ENCODE measurements at regions not wholly inside any gene's neighbourhood (a gene's known extent, or its start where the extent isn't known, plus 50 kb on each side); places are given as distances from the start of the nearest gene placed in this dataset.
"Not testable (repeated sequence)": the region's sequence is repeated elsewhere in the genome, so short reads cannot be mapped to it uniquely, and the experiment has no call there.

DNA sequence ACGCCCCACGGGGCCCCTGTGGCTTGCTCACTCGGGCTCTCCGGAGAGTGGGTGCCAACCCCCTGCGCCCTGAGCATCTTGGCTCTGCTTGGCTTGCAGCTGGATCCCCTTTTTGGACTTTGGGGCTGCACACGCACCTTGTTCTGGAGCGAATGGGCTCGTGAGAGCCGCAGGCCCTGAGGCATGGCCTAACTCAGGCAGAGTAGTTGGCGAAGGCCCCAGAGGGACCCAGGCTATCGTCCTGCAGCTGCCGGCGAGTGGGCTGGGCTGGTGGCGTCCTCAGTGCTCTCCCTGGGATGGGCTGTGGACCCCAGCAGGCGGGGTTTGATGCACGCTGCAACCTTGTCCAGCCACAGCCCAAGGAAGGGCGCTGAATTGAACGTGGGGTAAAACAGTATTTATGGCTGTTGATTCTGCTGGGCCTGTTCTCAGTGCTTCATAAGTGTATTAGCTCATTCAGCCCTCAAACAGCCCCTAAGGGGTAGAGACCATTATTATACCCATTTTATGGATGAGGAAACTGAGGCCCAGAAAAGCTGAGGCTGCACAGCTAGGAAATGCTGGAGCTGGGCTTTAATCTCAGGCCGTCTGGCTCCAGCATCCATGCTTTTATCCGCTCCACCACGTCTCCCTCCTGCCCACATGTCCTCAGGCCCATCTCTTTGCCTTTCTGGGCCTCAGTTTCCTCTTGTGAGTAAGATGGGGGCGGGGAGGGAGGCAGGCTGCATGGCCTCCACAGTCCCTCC lies 171.2 kb upstream of the CIBAR2 start:
- no peak for DNase-seq

DNA sequence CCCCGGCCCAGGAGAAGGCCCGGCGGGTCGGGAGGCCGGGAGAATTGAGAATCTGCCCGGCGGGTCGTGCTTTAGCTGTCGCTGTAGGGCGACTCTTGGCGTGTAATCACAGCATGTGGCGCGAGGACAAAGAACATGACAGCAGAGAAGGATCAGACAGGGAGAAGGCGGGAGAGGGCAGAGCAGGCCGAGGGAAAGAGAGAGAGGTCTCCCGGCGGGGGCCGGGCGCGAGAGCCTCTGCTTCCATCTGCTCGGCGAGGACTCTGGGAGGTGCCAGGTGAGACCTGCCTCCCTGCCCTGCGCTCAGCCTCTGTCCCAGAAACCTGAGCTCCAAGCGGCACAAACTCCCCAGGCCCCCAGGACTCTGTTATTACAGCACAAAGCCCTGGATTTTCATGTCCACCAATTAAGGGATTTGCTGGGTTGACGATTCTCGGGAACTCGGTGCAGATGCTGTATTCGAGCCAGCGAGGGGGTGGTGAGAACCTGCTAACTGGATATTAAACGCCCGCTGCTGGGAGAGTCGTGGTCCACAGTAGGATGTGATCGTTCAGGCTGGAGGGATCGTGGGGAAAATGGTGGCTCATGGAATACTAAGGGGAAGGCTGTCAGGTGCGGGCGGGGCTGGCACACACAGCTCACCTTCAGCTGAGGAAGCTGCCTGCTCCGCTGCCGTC lies 172.0 kb upstream of the CIBAR2 start:
- DNase-seq, result no peak

DNA sequence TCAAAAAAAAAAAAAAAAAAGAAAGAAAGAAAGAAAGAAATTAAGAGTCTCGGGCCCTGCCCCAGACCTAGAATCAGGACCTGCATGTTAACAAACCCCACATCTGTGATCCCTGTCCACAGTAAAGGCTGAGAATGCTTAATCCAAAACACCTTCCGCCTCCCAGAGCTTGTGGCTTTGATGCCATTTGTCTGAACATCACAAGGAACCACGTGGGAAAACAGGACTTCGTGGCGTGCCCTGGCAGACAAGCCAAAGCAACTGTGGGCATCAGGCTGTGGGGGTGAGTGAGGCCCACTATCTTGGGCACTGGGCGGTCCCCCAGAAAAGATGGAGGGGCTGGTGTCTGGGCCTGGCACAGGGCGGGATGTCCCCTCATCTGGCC lies 173.4 kb upstream of the CIBAR2 start:
- no peak for DNase-seq

DNA sequence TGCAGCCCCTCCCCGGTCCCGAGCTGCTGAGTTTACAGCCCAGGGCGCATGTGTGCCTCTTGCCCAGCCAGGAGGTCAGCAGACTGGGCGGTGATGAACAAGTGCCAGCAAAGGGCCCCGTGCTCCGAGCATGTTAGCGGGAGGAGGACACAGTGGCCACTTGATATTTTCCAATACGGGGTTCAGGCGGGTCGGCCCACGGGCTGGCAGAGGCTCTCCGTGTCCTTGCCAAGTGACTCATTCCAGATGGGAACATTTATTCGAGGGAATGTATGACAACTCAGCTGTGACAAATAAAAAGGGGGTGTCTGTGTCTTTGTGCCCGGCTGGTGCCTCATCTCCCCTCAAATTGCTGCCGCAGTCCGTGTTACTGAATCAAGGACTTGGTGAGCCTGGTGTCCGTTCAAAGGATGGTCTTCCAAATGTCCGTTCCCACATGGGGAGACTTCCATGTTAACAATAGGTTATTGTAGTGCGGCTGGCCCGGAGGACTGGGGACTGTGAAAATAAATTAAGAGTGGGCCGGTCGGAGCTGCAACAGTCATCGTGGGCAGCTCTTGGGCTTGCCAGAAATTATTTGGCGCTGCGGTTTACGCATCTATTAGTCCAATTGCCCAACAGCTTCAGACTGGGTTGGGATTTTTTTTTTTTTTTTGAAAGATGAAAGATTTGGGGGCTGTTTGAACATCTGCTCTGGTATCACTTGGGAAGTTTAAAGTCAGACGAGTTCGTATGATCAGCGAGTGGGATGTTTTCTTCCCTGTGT lies 174.0 kb upstream of the CIBAR2 start:
- DNase-seq, result no peak

DNA sequence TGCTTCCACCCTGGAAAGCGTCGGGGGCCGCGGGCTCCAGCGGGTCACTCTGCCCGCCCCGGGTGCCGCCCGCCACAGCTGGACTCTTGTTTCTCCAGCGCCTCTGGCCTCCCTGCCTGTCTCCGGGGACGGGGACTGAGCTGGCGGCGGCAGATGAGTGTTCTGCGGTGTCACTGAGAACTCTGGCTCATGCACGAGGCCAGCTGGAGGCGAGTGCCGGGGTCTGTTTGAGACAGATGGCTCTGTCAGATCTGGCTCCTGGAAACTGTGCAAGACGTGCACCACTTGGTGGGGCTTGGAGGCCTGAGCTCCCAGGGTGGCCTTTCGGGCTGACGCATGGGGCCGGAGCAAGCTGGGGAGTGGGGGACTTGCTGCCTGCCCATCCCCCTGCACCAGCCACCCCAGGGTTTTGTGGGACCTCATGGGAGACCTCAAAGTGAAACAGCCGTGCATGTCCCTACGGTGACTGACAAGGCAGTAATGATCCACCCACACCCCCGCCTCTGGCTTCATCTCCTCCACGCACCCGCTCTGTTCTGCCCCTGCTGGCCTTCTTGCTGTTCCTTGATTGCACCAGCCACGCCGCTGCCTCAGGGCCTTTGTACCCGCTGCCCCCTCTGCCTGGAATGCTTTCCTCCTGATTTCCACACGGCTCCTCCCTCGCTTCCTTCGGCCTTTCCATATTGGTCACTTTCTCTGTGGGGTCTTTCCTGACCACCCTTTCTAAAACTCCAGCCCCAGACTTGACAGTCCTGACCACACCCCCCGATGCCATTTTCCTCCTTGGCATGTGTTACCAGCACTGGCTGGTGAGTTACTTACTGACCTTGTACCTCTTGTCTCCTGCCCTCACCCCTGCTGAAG lies 174.9 kb upstream of the CIBAR2 start:
- no peak for DNase-seq

DNA sequence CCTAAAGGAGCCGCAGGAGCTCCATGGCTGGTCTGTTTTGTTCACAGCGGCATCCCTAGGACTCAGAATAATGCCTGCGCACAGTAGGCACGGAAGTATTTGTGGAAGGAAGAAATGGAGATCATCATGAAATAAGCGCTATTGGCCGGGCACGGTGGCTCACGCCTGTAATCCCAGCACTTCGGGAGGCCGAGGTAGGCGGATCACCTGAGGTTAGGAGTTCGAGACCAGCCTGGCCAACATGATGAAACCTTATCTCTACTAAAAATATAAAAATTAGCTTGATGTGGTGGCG lies 175.5 kb upstream of the CIBAR2 start:
- not testable (repeated sequence) for DNase-seq

DNA sequence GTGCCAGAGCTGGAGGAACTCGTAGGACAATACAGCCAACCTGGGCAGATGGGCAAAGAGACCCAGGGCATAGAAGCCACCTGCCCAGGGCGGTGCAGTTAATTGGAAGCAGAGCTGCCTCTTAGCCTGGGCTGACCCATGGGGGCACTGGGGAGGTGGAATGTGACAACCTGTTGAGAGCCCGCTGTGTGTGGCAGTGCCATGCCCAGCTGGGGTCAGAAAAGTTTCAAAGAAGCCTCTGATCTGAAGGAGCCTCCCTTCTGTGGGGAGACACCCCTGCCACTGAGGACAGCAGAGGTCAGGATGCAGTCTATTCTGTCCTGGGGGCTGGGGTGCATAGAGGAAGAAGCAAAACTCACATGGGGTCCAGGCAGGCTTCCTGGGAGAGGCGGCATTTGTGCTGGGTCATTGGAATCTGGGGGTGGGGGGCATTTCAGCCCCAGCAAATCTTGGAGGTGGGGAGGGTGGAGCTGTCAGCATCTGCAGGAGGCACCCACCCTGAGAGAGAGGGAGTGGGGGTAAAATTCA lies 176.1 kb upstream of the CIBAR2 start:
- DNase-seq, result no peak

DNA sequence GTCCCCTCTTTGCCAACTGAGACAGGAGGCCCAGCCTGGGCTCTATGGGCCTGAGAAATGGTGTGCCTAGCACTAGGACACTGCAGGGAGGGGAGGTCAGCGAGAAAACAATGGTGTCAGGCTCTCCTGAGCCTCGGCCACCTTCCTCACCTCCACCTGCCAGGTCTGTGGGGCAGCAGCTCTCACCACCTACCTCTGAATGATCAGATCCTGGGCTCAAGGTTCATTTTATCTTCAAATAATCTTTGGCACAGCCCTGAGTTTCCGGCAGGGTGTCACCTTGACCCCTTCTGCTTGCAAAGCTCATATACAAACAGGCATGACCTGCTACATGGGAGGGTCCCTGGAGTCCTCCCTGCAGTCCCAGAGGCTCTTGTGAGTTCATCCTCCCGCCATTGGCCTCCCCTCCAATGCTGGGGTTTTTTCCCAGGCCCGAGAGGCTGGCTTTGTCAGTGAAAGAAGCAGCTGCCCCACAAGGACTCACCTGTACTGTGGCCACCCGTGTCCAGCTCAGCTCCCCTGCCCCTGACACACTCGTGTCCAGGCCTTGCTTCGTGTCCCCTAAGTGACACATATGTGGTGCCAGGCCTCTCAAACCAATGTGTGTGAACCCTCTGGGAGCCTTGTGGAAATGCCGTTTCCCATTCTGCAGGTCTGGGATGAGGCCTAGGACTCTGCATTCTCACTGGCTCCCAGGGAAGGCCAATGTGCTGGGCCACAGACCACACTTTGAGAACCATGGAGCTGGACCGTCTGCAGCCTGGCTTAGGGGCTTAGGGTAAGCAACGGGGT lies 176.8 kb upstream of the CIBAR2 start:
- DNase-seq, result no peak

DNA sequence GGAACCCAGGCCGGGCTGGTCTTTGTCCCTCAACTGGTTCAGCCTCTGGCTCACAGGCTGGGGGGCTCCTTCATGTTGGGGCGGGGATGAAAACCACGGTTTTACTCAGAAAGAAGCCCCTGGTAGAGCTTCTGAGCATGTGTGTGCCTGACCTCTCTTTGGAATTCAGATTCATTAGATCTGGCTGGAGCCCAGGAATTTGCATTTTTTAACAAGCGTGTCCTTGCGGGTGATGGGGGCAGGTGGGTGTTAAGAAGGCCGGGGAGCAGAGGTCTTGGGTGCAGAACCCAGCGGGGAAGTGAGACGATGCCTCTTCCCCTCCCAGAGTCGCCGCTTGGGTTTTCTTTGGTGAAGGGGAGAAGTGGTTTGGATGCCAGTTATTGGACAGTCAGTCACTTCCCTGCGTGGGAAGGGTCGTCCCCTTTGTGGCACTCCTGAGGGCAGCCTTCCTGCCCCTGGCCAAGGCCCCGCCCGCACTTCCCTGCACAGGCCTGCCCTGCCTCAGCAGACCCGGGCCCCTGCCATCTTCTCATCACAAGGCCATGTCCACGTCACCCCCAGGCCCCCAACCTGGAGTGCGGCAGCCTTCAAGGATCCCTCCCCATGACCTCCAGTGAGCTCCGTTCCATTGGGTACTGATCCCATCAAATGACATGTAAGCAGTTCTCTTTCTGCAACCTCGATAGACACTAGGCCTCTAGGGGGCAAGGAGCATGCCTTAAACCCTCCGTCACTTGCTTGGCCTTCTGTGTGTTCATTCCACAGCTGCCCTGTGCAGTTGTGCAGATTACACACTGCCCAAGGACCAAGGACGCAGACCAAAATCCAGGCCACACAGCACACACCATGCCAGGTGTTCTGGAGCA lies 177.7 kb upstream of the CIBAR2 start:
- no peak for DNase-seq

DNA sequence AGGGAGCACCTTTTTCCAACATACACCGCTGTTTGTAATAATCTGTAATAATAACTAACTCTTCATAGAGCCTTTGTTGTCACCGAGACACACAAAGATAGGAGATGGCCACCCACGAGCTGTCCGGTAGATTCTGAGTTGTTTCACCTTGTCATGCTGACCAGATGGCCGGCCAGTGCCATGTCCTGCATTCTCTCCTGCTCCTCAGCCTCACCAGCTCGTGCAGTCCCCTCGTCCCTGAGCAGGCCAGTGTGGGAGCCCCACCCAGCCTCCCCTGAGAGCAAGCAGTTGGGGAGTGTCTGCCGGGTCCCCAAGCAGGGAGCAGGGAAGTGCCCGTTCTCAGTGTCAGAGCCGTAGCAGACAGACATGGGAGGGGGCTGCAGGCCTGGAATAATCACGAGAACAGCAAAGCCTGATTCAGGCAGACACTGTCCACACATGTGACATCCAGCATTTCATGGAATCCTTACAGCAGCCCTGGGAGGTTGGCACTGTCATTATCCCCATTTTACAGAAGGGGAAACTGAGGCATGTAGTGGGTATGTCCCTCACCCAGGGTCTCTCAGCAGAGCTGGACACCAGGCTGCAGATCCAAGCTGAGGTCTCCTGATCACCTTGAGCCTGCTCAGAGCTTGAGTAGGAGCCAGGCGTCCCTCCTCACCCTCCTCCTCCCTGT lies 178.5 kb upstream of the CIBAR2 start:
- DNase-seq, result no peak

DNA sequence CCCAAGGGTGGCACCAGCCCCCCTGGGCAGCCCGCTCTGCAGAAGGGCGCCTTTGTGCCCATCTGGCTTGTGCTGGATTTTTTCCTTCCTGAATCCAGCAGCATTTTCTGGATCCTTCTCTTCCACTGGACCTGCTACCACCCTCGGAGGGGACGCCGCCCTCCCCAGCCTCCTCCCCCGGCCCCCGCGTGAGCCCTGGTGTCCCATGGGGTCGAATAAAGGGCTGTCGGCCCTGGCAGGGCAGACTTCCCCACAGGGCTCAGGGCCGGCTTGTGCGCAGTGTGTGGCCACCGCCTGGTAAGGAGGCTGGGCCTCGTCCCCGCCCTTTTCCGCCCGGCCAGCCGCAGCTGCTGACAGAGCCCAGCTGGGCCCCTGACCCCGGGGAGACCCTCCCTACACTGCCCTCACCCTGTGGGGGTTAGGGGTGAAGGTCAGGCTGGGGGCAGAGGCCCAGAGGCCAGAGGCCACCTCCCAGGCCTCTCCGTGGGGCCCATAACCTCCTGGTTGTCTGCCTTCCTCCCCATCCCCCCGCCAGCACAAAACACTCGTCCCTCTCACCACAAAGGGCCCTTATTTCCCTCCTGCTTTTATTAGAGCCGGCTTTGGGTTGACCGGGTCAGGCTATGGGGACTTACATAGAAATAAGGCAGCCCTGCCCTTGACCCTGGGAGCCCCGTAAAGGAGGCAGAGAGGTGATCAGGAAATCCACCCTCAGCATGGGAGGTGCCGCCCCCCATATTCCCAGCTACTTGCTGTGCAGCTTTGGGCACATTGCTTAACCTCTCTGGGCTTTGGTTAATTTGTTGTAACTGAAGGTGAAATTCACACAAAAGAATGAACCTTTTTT lies 179.3 kb upstream of the CIBAR2 start:
- peak; percentile 40 for DNase-seq

DNA sequence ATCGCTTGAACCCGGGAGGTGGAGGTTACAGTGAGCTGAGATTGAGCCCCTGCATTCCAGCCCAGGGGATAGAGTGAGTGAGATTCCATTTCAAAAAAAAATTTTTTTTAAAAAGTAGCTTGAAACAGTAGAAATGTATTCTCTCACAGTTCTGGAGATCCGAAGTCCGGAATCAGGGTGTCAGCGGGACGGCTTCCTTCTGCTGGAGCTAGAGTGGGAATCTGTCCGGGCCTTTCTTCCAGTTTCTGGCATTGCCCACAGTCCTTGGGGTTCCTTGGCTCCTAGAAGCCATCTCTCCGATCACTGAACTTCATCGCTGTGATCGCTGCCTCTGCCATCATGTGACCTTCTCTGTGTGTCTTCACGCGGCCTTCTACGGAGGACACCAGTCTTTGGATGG lies 181.2 kb upstream of the CIBAR2 start:
- no peak for DNase-seq

DNA sequence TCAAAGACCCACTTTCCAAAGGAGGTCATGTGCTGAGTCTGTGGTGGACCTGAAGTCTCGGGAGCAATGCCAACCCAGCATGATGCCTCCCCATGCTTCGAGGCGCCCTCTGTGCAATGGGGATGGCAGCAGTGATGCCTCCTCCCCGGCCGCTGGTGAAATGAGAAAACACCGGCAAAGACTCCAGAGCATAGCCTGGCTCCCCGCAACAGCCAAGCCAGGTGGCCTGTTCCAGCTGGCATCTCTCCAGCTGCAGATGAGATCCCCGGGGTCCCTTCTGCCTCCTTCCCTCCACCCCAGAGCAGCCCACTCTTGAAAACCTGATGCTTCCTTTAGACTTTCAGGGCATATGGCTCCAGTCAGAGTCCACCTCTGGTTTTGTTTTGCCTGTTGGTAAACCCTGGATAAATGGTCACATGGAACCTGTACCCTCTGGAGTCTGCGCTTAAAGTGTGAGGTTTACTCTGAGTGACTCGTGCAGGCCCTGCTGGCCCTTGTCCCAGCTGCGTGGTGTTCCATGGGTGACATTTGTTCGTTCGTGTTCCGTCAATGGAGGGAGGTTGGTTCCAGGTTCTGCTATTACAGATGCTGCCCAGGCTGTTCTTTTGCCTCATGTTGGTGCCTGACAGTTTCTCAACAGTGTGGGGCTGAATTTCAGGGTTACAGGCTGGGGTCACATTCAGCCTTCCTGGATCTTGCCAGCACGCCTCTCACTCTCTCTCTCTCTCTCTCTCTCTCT lies 181.8 kb upstream of the CIBAR2 start:
- no peak for DNase-seq

DNA sequence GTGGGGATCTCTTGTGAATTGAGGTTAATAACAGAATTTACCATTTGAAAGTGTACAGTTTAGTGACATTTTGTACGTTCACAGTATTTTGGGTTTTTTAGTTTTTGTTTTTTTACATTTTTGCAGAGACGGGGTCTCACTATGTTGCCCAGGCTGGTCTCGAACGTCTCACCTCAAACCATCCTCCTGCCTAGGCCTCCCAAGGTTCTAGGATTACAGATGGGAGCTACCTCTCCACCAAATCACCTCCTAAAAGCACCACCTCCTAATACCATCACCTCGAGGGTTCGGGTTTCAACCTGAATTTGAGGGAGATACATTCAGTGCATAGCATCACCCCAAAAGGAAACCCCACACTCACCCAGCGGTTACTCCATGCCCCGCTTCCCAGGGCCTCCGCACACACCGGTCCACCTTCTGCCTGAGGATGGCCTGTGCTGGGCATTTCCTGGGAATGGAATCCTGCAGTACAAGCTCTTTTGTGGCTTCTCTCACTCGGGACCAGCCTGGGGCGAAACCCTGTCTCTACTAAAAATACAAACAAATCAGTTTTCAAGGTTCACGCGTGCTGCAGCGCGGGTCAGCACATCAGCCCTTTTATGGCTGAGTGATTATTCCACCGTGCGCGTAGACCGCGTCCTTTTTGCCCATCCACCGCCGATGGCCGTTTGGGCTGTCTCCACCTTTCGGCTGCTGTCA lies 182.7 kb upstream of the CIBAR2 start:
- no peak for DNase-seq

DNA sequence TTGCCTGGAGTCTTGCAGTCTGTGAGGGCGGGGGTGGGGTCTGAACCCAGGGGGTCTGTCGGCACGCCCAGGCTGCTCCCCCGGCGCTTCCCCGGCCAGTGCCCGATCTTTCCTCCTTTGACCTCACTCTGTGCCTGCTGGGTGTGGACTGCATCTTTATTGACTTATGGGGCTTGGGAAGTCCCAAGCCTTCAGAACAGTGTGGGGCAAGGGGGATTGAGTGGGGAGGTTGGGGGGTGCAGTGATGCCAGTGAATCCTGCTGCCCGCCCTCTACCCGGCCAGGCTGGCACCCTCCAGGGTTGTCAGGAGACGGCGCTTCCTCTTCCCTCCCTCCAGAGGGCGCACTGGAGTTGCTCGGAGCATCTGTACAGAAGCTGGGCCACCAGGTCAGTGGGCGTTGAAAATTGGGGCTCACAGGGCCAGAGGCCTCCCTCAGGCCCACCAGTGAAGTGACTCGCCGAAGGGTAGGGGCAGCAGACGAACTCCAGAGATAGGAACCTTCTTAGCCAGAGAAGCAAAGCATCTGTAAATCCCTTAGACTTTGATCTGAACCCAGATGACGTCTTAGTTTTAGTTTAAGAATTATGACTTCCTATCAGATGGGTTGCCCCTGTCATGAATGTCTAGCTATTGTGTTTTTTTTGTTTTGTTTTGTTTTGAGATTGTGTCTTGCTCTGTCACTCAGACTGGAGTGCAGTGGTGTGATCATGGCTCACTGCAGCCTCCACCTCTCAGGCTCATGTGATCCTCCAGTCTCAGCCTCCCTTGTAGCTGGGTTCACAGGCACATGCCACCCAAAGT lies 184.8 kb upstream of the CIBAR2 start:
- DNase-seq, result peak; percentile 71

DNA sequence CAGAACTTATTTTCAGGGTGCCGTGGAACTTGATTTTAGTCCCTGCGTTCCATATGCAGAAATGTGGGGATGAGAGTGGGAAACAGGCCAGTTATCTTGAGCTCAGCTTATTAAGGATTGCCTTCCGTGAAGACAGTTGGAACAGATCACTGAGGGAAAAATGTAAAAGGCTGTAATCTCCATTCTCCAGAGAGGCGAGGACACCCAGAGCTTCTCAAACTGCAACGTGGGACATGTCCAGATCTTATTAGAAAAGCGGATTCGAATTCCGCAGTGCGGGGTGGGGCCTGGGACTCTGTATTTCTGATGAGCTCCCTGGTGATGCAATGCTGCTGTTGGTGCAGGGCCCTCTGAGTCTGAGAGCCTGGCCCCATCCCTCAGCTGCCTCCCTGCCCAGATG lies 185.6 kb upstream of the CIBAR2 start:
- DNase-seq, result no peak

DNA sequence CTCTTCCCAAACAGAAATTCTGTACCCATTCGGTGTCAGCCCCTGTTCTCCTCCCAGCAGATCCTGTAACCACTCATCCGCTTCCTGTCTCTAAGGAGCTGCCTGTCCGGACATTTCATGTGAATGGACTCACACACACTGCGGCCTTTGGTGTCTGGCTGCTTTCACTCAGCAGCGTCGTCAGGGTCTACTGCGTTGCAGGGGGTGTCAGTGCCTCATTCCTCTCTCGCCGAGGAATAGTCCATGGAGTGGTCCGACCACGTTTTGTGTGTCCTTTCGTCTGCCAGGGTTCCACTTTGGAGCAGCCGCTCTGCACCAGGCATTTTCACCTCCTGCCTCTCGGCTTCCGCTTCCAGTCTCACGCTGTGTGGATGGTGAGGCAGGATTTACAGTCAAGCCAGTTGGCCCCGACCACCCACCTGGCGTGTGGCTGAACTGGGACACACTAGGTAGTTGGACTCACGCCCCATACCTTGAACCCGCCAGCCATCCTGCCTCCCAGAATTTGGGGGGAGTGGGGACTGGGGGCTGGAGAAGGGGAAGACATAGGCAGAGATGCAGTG lies 188.2 kb upstream of the CIBAR2 start:
- DNase-seq, result no peak

All from suppressor macrophage treated with lipopolysaccharide for 4 hours (primary cell).